ENCODE measurements at regions not wholly inside any gene's neighbourhood (a gene's known extent, or its start where the extent isn't known, plus 50 kb on each side); places are given as distances from the start of the nearest gene placed in this dataset.

DNA sequence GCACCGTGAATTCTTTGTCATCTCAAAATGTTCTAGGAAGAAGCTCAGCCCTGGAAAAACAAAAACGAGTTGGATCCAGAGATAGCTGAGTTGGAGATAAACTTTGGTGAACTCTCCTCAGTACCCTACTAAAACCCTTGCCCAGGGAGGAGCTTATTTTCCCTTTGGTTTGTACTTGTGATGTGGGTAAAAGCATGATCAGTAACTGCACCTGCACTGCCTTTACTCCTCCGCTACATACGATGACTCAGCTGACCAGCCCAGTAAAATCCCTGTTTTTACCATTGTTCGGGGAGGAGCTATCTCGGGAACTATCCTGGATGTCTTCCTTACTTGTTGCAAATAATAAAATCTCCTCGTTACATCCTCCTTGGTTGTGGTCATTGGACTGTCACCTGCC lies 359.3 kb downstream of the SH2D4B start:
- ATAC-seq: no peak

DNA sequence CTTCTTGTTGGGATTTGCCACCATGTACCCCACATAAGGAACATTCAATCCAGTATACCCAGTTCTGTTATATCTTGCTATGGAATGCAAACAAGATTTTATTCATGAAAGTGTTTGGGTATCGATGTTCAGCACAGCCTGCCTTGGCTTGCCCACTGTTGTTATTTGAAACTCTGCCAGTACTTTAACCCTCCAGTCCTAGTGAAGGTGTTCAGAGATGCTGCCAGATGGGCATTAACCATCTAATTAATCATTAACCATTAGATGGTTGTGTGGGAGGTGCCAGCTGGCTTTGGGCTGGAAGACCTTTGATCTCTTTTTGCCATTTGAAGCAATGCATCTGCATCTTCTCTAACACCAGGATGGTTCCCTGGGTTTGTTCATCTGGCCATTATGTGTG lies 363.0 kb downstream of the SH2D4B start:
- TF ChIP-seq ZNF70 (CRISPR knock-in tag; IDR thresholded peaks at IDR 0.05) (no peak), BACH2 (CRISPR knock-in tag; IDR thresholded peaks at IDR 0.05; ENCODE audit: borderline replicate concordance) (no peak), ZNF565 (CRISPR knock-in tag; conservative IDR thresholded peaks at IDR 0.05; ENCODE audit: low read depth) (no peak), ZFP30 (CRISPR knock-in tag; IDR thresholded peaks at IDR 0.05) (no peak), PPARA (CRISPR knock-in tag; IDR thresholded peaks at IDR 0.05; ENCODE audit: borderline replicate concordance) (no peak), ISL1 (CRISPR knock-in tag; IDR thresholded peaks at IDR 0.05) (no peak), SNAI2 (CRISPR knock-in tag; IDR thresholded peaks at IDR 0.05) (no peak), TOX (CRISPR knock-in tag; IDR thresholded peaks at IDR 0.05; ENCODE audit: borderline replicate concordance) (no peak), RARB (CRISPR knock-in tag; IDR thresholded peaks at IDR 0.05) (no peak), ESRRG (CRISPR knock-in tag; IDR thresholded peaks at IDR 0.05) (no peak), ZC3H10 (CRISPR knock-in tag; IDR thresholded peaks at IDR 0.05) (no peak), GLIS3 (CRISPR knock-in tag; IDR thresholded peaks at IDR 0.05) (no peak), ZNF8 (CRISPR knock-in tag; IDR thresholded peaks at IDR 0.05) (no peak), CSDC2 (CRISPR knock-in tag; IDR thresholded peaks at IDR 0.05) (no peak)
- TF ChIP-seq, protein P1, sequence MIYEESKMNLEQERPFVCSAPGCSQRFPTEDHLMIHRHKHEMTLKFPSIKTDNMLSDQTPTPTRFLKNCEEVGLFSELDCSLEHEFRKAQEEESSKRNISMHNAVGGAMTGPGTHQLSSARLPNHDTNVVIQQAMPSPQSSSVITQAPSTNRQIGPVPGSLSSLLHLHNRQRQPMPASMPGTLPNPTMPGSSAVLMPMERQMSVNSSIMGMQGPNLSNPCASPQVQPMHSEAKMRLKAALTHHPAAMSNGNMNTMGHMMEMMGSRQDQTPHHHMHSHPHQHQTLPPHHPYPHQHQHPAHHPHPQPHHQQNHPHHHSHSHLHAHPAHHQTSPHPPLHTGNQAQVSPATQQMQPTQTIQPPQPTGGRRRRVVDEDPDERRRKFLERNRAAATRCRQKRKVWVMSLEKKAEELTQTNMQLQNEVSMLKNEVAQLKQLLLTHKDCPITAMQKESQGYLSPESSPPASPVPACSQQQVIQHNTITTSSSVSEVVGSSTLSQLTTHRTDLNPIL (CRISPR knock-in tag; IDR thresholded peaks at IDR 0.05; ENCODE audit: low read depth): no peak
- TF ChIP-seq, protein P2, sequence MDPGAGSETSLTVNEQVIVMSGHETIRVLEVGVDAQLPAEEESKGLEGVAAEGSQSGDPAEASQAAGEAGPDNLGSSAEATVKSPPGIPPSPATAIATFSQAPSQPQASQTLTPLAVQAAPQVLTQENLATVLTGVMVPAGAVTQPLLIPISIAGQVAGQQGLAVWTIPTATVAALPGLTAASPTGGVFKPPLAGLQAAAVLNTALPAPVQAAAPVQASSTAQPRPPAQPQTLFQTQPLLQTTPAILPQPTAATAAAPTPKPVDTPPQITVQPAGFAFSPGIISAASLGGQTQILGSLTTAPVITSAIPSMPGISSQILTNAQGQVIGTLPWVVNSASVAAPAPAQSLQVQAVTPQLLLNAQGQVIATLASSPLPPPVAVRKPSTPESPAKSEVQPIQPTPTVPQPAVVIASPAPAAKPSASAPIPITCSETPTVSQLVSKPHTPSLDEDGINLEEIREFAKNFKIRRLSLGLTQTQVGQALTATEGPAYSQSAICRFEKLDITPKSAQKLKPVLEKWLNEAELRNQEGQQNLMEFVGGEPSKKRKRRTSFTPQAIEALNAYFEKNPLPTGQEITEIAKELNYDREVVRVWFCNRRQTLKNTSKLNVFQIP (CRISPR knock-in tag; IDR thresholded peaks at IDR 0.05; ENCODE audit: borderline replicate concordance, low read depth): no peak
- no peak for ATAC-seq

More for the DNA sequence above, 359.3 kb downstream of the SH2D4B start:
- TF ChIP-seq BACH2 (CRISPR knock-in tag; IDR thresholded peaks at IDR 0.05; ENCODE audit: borderline replicate concordance) (no peak), ZC3H10 (CRISPR knock-in tag; IDR thresholded peaks at IDR 0.05) (no peak)

DNA sequence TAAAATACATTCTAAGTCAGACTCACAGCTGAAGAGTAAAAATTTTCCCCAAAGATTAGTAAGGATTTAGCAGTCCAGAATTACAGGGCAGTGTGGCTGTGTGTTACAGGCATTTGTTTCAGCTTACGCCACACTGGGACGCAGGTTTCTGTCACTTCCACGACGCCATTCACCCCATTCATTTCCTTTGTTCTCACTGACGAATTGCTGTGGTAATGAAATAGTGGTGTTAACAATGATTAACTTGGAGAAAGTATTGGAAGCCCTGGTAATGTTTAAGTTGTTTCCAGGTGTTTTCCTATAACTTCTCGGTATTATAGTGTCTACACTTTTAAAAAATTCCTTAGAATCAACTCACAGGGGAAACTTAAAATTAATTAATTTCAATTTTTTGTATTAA lies 370.9 kb downstream of the SH2D4B start:
- TF ChIP-seq, protein P2 (CRISPR knock-in tag; IDR thresholded peaks at IDR 0.05; ENCODE audit: borderline replicate concordance, low read depth): no peak
- TF ChIP-seq PPARA (CRISPR knock-in tag; IDR thresholded peaks at IDR 0.05; ENCODE audit: borderline replicate concordance): no peak
- TF ChIP-seq ZC3H10 (CRISPR knock-in tag; IDR thresholded peaks at IDR 0.05): no peak
- TF ChIP-seq, protein P3, sequence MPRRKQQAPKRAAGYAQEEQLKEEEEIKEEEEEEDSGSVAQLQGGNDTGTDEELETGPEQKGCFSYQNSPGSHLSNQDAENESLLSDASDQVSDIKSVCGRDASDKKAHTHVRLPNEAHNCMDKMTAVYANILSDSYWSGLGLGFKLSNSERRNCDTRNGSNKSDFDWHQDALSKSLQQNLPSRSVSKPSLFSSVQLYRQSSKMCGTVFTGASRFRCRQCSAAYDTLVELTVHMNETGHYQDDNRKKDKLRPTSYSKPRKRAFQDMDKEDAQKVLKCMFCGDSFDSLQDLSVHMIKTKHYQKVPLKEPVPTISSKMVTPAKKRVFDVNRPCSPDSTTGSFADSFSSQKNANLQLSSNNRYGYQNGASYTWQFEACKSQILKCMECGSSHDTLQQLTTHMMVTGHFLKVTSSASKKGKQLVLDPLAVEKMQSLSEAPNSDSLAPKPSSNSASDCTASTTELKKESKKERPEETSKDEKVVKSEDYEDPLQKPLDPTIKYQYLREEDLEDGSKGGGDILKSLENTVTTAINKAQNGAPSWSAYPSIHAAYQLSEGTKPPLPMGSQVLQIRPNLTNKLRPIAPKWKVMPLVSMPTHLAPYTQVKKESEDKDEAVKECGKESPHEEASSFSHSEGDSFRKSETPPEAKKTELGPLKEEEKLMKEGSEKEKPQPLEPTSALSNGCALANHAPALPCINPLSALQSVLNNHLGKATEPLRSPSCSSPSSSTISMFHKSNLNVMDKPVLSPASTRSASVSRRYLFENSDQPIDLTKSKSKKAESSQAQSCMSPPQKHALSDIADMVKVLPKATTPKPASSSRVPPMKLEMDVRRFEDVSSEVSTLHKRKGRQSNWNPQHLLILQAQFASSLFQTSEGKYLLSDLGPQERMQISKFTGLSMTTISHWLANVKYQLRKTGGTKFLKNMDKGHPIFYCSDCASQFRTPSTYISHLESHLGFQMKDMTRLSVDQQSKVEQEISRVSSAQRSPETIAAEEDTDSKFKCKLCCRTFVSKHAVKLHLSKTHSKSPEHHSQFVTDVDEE (CRISPR knock-in tag; IDR thresholded peaks at IDR 0.05): no peak
- TF ChIP-seq, protein P1 (CRISPR knock-in tag; IDR thresholded peaks at IDR 0.05; ENCODE audit: low read depth): no peak
- TF ChIP-seq TCF4 (CRISPR knock-in tag; IDR thresholded peaks at IDR 0.05; ENCODE audit: borderline replicate concordance): no peak
- no peak for TF ChIP-seq ZNF565 (CRISPR knock-in tag; conservative IDR thresholded peaks at IDR 0.05; ENCODE audit: low read depth)
- TF ChIP-seq ZNF8 (CRISPR knock-in tag; IDR thresholded peaks at IDR 0.05): no peak
- no peak for TF ChIP-seq SNAI2 (CRISPR knock-in tag; IDR thresholded peaks at IDR 0.05)
- no peak for TF ChIP-seq TOX (CRISPR knock-in tag; IDR thresholded peaks at IDR 0.05; ENCODE audit: borderline replicate concordance)
- TF ChIP-seq ESRRG (CRISPR knock-in tag; IDR thresholded peaks at IDR 0.05): no peak
- no peak for TF ChIP-seq OSR1 (CRISPR knock-in tag; IDR thresholded peaks at IDR 0.05)
- no peak for TF ChIP-seq GLIS3 (CRISPR knock-in tag; IDR thresholded peaks at IDR 0.05)
- TF ChIP-seq ZNF70 (CRISPR knock-in tag; IDR thresholded peaks at IDR 0.05): no peak
- no peak for TF ChIP-seq BACH2 (CRISPR knock-in tag; IDR thresholded peaks at IDR 0.05; ENCODE audit: borderline replicate concordance)
- TF ChIP-seq, protein P4, sequence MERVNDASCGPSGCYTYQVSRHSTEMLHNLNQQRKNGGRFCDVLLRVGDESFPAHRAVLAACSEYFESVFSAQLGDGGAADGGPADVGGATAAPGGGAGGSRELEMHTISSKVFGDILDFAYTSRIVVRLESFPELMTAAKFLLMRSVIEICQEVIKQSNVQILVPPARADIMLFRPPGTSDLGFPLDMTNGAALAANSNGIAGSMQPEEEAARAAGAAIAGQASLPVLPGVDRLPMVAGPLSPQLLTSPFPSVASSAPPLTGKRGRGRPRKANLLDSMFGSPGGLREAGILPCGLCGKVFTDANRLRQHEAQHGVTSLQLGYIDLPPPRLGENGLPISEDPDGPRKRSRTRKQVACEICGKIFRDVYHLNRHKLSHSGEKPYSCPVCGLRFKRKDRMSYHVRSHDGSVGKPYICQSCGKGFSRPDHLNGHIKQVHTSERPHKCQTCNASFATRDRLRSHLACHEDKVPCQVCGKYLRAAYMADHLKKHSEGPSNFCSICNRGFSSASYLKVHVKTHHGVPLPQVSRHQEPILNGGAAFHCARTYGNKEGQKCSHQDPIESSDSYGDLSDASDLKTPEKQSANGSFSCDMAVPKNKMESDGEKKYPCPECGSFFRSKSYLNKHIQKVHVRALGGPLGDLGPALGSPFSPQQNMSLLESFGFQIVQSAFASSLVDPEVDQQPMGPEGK (CRISPR knock-in tag; IDR thresholded peaks at IDR 0.05; ENCODE audit: borderline replicate concordance): no peak
- TF ChIP-seq ISL1 (CRISPR knock-in tag; IDR thresholded peaks at IDR 0.05): no peak
- no peak for TF ChIP-seq ZFP3 (CRISPR knock-in tag; IDR thresholded peaks at IDR 0.05)
- TF ChIP-seq RARB (CRISPR knock-in tag; IDR thresholded peaks at IDR 0.05): no peak
- no peak for TF ChIP-seq ARNTL (CRISPR knock-in tag; IDR thresholded peaks at IDR 0.05; ENCODE audit: borderline replicate concordance, low read depth)
- no peak for ATAC-seq
